ENCODE measurements at regions not wholly inside any gene's neighbourhood (a gene's known extent, or its start where the extent isn't known, plus 50 kb on each side); places are given as distances from the start of the nearest gene placed in this dataset.

GRCh38 chr9:107929443-107929842 is 439.9 kb upstream of the KLF4 start:
- TF ChIP-seq POLR2A (IDR thresholded peaks at IDR 0.05; ENCODE audit: low read length) (no peak), GATA1 (IDR thresholded peaks at IDR 0.05; ENCODE audit: low read depth, low read length) (no peak)

All from erythroblast (primary cell).